Upper lobe of left lung (tissue), 4 donors: ENCODE measurements at regions not wholly inside any gene's neighbourhood (a gene's known extent, or its start where the extent isn't known, plus 50 kb on each side); places are given as distances from the start of the nearest gene placed in this dataset.

Source experiments
- EP300 ChIP-seq, 4 donors: sonication (generic); formaldehyde crosslinking; IDR thresholded peaks; one replicate each; pipeline ENCODE4 v1.5.1; 2017; ENCODE audit warnings: antibody characterized with exemption in 4 of 4, control low read depth in 2 of 4
- POLR2A ChIP-seq, 4 donors: fragments of 450-650 bp; IDR thresholded peaks; one replicate each; pipeline ENCODE4 v1.5.1; 2016 to 2017; ENCODE audit warnings: antibody characterized with exemption in 4 of 4, mild to moderate bottlenecking in 2 of 4
- TF ChIP-seq, protein P1 (sequence below), 6 experiments: fragments of 450-650 bp in 4 of 6; fragments of 200-600 bp in 2 of 6; sonication (generic) in 2 of 6; IDR thresholded peaks; one replicate each; pipeline ENCODE4 v1.5.1; 2016 to 2019; ENCODE audit warnings: antibody characterized with exemption in 6 of 6

DNA sequence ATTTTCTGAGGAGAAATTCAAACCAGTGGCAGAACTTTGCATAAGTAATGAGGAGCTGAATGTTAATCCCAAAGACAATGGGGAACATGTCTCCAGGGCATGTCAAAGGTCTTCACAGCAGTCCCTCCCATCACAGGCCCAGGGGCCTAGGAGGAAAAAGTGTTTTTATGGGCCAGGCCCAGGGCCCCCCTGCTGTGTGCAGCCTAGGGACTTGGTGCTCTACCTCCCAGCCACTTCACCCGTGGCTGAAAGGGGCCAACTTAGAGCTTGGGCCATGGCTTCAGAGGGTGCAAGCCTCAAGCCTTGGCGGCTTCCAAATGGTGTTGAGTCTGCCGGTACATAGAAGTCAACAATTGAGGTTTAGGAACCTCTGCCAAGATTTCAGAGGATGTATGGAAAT is 854.0 kb downstream of the LRRIQ3 start:
- TF ChIP-seq, protein P1, sequence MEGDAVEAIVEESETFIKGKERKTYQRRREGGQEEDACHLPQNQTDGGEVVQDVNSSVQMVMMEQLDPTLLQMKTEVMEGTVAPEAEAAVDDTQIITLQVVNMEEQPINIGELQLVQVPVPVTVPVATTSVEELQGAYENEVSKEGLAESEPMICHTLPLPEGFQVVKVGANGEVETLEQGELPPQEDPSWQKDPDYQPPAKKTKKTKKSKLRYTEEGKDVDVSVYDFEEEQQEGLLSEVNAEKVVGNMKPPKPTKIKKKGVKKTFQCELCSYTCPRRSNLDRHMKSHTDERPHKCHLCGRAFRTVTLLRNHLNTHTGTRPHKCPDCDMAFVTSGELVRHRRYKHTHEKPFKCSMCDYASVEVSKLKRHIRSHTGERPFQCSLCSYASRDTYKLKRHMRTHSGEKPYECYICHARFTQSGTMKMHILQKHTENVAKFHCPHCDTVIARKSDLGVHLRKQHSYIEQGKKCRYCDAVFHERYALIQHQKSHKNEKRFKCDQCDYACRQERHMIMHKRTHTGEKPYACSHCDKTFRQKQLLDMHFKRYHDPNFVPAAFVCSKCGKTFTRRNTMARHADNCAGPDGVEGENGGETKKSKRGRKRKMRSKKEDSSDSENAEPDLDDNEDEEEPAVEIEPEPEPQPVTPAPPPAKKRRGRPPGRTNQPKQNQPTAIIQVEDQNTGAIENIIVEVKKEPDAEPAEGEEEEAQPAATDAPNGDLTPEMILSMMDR (IDR thresholded peaks at IDR 0.05): no peak
- TF ChIP-seq EP300 (IDR thresholded peaks at IDR 0.05) (no peak), POLR2A (IDR thresholded peaks at IDR 0.05) (no peak)
